HG03442 (cell line): ENCODE measurements at regions not wholly inside any gene's neighbourhood (a gene's known extent, or its start where the extent isn't known, plus 50 kb on each side); places are given as distances from the start of the nearest gene placed in this dataset.
"Not testable (repeated sequence)": the region's sequence is repeated elsewhere in the genome, so short reads cannot be mapped to it uniquely, and the experiment has no call there.

Experiments
- ATAC-seq: cut with Tn5 transposase; IDR thresholded peaks from one replicate; pipeline ENCODE4 v1.9.1; 2021; ENCODE audit warnings: mild to moderate bottlenecking, moderate library complexity; ENCODE audit not compliant: unreplicated experiment

GRCh38 chr7:114182837-114183236, 231.8 kb upstream of the FOXP2 start:
- no peak for ATAC-seq

GRCh38 chr7:114181280-114181679, 233.3 kb upstream of the FOXP2 start:
- ATAC-seq: no peak

GRCh38 chr7:114180556-114181266, 233.9 kb upstream of the FOXP2 start:
- no peak for ATAC-seq

GRCh38 chr7:114175125-114175524, 239.5 kb upstream of the FOXP2 start:
- ATAC-seq: no peak

- no peak for ATAC-seq
Observed at GRCh38 chr7:114173170-114173890, 241.3 kb upstream of the FOXP2 start.

- ATAC-seq: not testable (repeated sequence)
Observed at GRCh38 chr7:114169389-114169788, 245.2 kb upstream of the FOXP2 start.

- no peak for ATAC-seq
Observed at GRCh38 chr7:114160925-114161324, 242.1 kb upstream of the PPP1R3A start.

- no peak for ATAC-seq
Observed at GRCh38 chr7:114158854-114159253, 240.0 kb upstream of the PPP1R3A start.

GRCh38 chr7:114158275-114158674, 239.5 kb upstream of the PPP1R3A start:
- ATAC-seq: no peak

- ATAC-seq: no peak
Observed at GRCh38 chr7:114156178-114156577, 237.4 kb upstream of the PPP1R3A start.

- ATAC-seq: no peak
Observed at GRCh38 chr7:114155116-114156110, 236.6 kb upstream of the PPP1R3A start.

- ATAC-seq: no peak
Observed at GRCh38 chr7:114153700-114154099, 234.9 kb upstream of the PPP1R3A start.

GRCh38 chr7:114152314-114152938, 233.6 kb upstream of the PPP1R3A start:
- no peak for ATAC-seq

GRCh38 chr7:114151777-114152176, 233.0 kb upstream of the PPP1R3A start:
- ATAC-seq: no peak

GRCh38 chr7:114150689-114151088, 231.9 kb upstream of the PPP1R3A start:
- no peak for ATAC-seq

- ATAC-seq: no peak
Observed at GRCh38 chr7:114148779-114149178, 230.0 kb upstream of the PPP1R3A start.

- ATAC-seq: no peak
Observed at GRCh38 chr7:114141415-114141814, 222.6 kb upstream of the PPP1R3A start.

- ATAC-seq: no peak
Observed at GRCh38 chr7:114140561-114140960, 221.8 kb upstream of the PPP1R3A start.

GRCh38 chr7:114139690-114140089, 220.9 kb upstream of the PPP1R3A start:
- ATAC-seq: not testable (repeated sequence)

GRCh38 chr7:114138587-114138986, 219.8 kb upstream of the PPP1R3A start:
- no peak for ATAC-seq

GRCh38 chr7:114133717-114134116, 214.9 kb upstream of the PPP1R3A start:
- no peak for ATAC-seq
